ENCODE measurements at regions not wholly inside any gene's neighbourhood (a gene's known extent, or its start where the extent isn't known, plus 50 kb on each side); places are given as distances from the start of the nearest gene placed in this dataset.

DNA sequence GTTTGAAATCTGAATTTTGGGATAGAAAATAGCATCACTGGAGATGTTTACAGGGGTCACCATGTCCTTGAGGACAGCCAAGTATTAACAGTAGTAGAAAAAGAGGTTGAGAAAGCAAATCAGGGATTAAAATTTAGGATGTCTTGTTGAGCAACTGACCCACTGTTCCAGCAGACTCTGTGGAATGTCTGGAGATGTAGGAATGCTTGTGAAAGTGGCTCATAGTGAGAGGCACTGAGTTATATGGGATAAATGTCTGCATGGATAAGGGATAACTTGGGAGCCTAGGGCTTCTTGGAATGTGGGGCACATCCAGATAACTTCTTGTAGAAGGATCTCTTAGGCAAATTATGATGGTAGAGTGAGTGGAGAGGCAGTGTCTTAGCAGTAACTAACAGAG, 495.0 kb downstream of the TMX3 start:
- Histone ChIP-seq H3K4me1 (ENCODE audit: control insufficient read depth in 5 of 5, insufficient read depth in 5 of 5, low read length in 5 of 5) (peaks cover 0 to 3% (median 0%) of the 10 kb centered on the region in 5 donors), H3K36me3 (ENCODE audit: control insufficient read depth in 4 of 4, insufficient read depth in 4 of 4, low read length in 4 of 4) (no peaks in the 10 kb centered on the region), H3K4me3 (no peak overlapping the region), H3K27ac (ENCODE audit: low read depth in 1 of 2, low read length in 1 of 2) (no peak overlapping the region), H3K9ac (ENCODE audit: insufficient read depth in 1 of 2, low read length in 2 of 2) (no peak overlapping the region), H3K9me3 (ENCODE audit: control insufficient read depth in 4 of 4, insufficient read depth in 3 of 4, low read length in 3 of 4) (no peaks in the 10 kb centered on the region), H3K27me3 (ENCODE audit: control insufficient read depth in 3 of 3, insufficient read depth in 3 of 3, low read length in 2 of 3) (no peaks in the 10 kb centered on the region)
- ATAC-seq (ENCODE audit: insufficient read depth, low FRiP score) (no peak), DNase-seq (no peak)
- no peak for TF ChIP-seq CTCF (IDR thresholded peaks at IDR 0.05; ENCODE audit: control extremely low read depth, extremely low read depth)

- Histone ChIP-seq H3K36me3 (ENCODE audit: control insufficient read depth in 4 of 4, insufficient read depth in 4 of 4, low read length in 4 of 4) (no peaks in the 10 kb centered on the region), H3K9ac (ENCODE audit: insufficient read depth in 1 of 2, low read length in 2 of 2) (no peak overlapping the region), H3K4me1 (ENCODE audit: control insufficient read depth in 5 of 5, insufficient read depth in 5 of 5, low read length in 5 of 5) (peaks cover 0 to 3% (median 0%) of the 10 kb centered on the region in 5 donors), H3K27ac (ENCODE audit: low read depth in 1 of 2, low read length in 1 of 2) (no peak overlapping the region), H3K4me3 (no peak overlapping the region), H3K27me3 (ENCODE audit: control insufficient read depth in 3 of 3, insufficient read depth in 3 of 3, low read length in 2 of 3) (no peaks in the 10 kb centered on the region), H3K9me3 (ENCODE audit: control insufficient read depth in 4 of 4, insufficient read depth in 3 of 4, low read length in 3 of 4) (no peaks in the 10 kb centered on the region)
- no peak for DNase-seq
- ATAC-seq (ENCODE audit: insufficient read depth, low FRiP score): peak; percentile 75
- no peak for TF ChIP-seq CTCF (IDR thresholded peaks at IDR 0.05; ENCODE audit: control extremely low read depth, extremely low read depth)
- 63 to 70% methylated on average over 2 of the region's 2 CpGs for WGBS, 2 donors
Observed at GRCh38 chr18:68219274-68219673, 495.6 kb downstream of the TMX3 start.

GRCh38 chr18:68215931-68216330, 499.0 kb downstream of the TMX3 start:
- Histone ChIP-seq H3K9me3 (ENCODE audit: control insufficient read depth in 4 of 4, insufficient read depth in 3 of 4, low read length in 3 of 4) (no peaks in the 10 kb centered on the region), H3K4me3 (no peak overlapping the region), H3K4me1 (ENCODE audit: control insufficient read depth in 5 of 5, insufficient read depth in 5 of 5, low read length in 5 of 5) (peaks cover 0 to 8% (median 3%) of the 10 kb centered on the region in 5 donors), H3K27me3 (ENCODE audit: control insufficient read depth in 3 of 3, insufficient read depth in 3 of 3, low read length in 2 of 3) (no peaks in the 10 kb centered on the region), H3K36me3 (ENCODE audit: control insufficient read depth in 4 of 4, insufficient read depth in 4 of 4, low read length in 4 of 4) (no peaks in the 10 kb centered on the region), H3K27ac (ENCODE audit: low read depth in 1 of 2, low read length in 1 of 2) (no peak overlapping the region), H3K9ac (ENCODE audit: insufficient read depth in 1 of 2, low read length in 2 of 2) (no peak overlapping the region)
- TF ChIP-seq CTCF (IDR thresholded peaks at IDR 0.05; ENCODE audit: control extremely low read depth, extremely low read depth): no peak
- ATAC-seq (ENCODE audit: insufficient read depth, low FRiP score) (no peak), DNase-seq (no peak)
- WGBS, 2 donors: 76 to 82% methylated on average over 4 of the region's 4 CpGs

DNA sequence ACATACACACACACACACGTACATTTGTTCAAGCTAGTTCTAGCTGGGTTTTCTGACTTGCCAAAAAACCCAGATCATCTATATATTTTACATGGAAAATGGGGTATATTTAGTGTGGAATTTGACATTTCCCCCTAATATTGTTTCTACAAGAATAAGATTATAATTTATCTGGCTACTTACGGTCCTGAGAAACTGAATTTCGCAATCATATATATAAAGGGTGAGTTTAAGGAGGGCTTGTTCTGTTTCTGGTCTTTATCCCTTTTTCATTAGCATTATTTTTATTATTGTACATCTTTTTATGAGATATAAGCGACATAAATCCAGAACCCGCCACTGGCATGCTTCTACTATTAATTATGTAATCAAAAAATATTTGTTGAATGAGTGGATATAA, 528.9 kb downstream of the TMX3 start:
- Histone ChIP-seq H3K9me3 (ENCODE audit: control insufficient read depth in 4 of 4, insufficient read depth in 3 of 4, low read length in 3 of 4) (no peaks in the 10 kb centered on the region), H3K4me1 (ENCODE audit: control insufficient read depth in 5 of 5, insufficient read depth in 5 of 5, low read length in 5 of 5) (peaks cover 0 to 3% (median 0%) of the 10 kb centered on the region in 5 donors), H3K36me3 (ENCODE audit: control insufficient read depth in 4 of 4, insufficient read depth in 4 of 4, low read length in 4 of 4) (no peaks in the 10 kb centered on the region), H3K4me3 (no peak overlapping the region), H3K27ac (ENCODE audit: low read depth in 1 of 2, low read length in 1 of 2) (no peak overlapping the region), H3K27me3 (ENCODE audit: control insufficient read depth in 3 of 3, insufficient read depth in 3 of 3, low read length in 2 of 3) (no peaks in the 10 kb centered on the region), H3K9ac (ENCODE audit: insufficient read depth in 1 of 2, low read length in 2 of 2) (no peak overlapping the region)
- DNase-seq (no peak), ATAC-seq (ENCODE audit: insufficient read depth, low FRiP score) (no peak)
- 73 to 82% methylated on average over 5 of the region's 5 CpGs for WGBS, 2 donors
- TF ChIP-seq CTCF (IDR thresholded peaks at IDR 0.05; ENCODE audit: control extremely low read depth, extremely low read depth): no peak

Measured in lung (tissue), 11 donors.